Thymus (tissue), 11 donors: ENCODE measurements at regions not wholly inside any gene's neighbourhood (a gene's known extent, or its start where the extent isn't known, plus 50 kb on each side); places are given as distances from the start of the nearest gene placed in this dataset.
"Not testable (repeated sequence)": the region's sequence is repeated elsewhere in the genome, so short reads cannot be mapped to it uniquely, and the experiment has no call there.

ENCODE experiments used
- DNase-seq, 9 donors: peaks; one replicate each; pipeline ENCODE4 v3.0.0-alpha.2; 2013; ENCODE audit warnings: low spot score in 9 of 9, low read depth in 6 of 9, missing footprints in 1 of 9
- H3K27ac ChIP-seq, 2 donors: one replicate each; pipeline ENCODE4 v1.5.1; 2013; ENCODE audit warnings: control low read depth in 1 of 2, low read depth in 1 of 2, low read length in 1 of 2, mild to moderate bottlenecking in 1 of 2, moderate library complexity in 1 of 2
- H3K27me3 ChIP-seq, 2 donors: one replicate each; pipeline ENCODE4 v1.5.1; 2013; ENCODE audit warnings: low read length in 1 of 2; ENCODE audit not compliant: control insufficient read depth in 2 of 2, insufficient read depth in 1 of 2
- H3K36me3 ChIP-seq, 2 donors: one replicate each; pipeline ENCODE4 v1.5.1; 2013; ENCODE audit warnings: low read length in 1 of 2, mild to moderate bottlenecking in 1 of 2, moderate library complexity in 1 of 2; ENCODE audit not compliant: control insufficient read depth in 2 of 2, insufficient read depth in 2 of 2
- H3K4me1 ChIP-seq, 2 donors: one replicate each; pipeline ENCODE4 v1.5.1; 2013; ENCODE audit warnings: low read length in 2 of 2; ENCODE audit not compliant: control insufficient read depth in 2 of 2, insufficient read depth in 2 of 2
- H3K4me3 ChIP-seq, 2 donors: one replicate each; pipeline ENCODE4 v1.5.1; 2013; ENCODE audit warnings: low read length in 2 of 2, control low read depth in 1 of 2, mild to moderate bottlenecking in 1 of 2
- H3K9me3 ChIP-seq, 2 donors: one replicate each; pipeline ENCODE4 v1.5.1; 2013; ENCODE audit warnings: low read length in 1 of 2, mild to moderate bottlenecking in 1 of 2; ENCODE audit not compliant: control insufficient read depth in 2 of 2, insufficient read depth in 1 of 2
- WGBS: extraction: QIAGEN DNeasy Blood & Tissue Kit; methylation state at CpG from one replicate; pipeline ENCODE4 v1.1.7; 2013; 5-methylcytosine and 5-hydroxymethylcytosine counted together
- donor health status: healthy.

GRCh38 chr21:28174701-28175100 is 818.0 kb downstream of the LTN1 start:
- Histone ChIP-seq H3K36me3 (no peaks in the 10 kb centered on the region), H3K27ac (no peak overlapping the region), H3K27me3 (no peaks in the 10 kb centered on the region), H3K4me1 (no peaks in the 10 kb centered on the region), H3K4me3 (no peak overlapping the region), H3K9me3 (no peaks in the 10 kb centered on the region)
- no peak for DNase-seq

DNA sequence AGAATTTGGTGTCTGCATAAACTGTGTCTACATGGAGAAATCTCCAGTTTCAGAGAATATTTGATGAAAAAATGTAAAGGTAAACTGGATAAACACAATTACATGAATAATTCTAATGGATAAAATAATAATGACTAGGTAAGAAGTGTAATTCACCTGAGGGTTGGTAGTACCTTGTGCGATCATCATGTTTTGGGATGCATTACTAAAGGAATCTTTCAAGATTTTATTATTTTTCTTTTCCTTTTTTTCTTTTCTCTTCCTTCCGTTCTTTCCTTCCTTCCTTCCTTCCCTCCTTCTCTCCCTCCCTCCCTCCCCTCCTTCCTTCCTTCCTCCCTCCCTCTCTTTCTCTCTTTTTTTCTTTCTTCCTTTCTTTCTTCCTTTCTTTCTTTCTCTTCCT is 818.7 kb downstream of the LTN1 start:
- Histone ChIP-seq H3K4me1 (no peaks in the 10 kb centered on the region), H3K9me3 (no peaks in the 10 kb centered on the region), H3K27me3 (no peaks in the 10 kb centered on the region), H3K27ac (no peak overlapping the region), H3K36me3 (no peaks in the 10 kb centered on the region), H3K4me3 (no peak overlapping the region)
- DNase-seq, result no peak
- 84% methylated on average over 2 of the region's 2 CpGs for WGBS

GRCh38 chr21:28172376-28172775 is 820.3 kb downstream of the LTN1 start:
- Histone ChIP-seq H3K4me1 (no peaks in the 10 kb centered on the region), H3K4me3 (no peak overlapping the region), H3K36me3 (no peaks in the 10 kb centered on the region), H3K9me3 (no peaks in the 10 kb centered on the region), H3K27ac (no peak overlapping the region), H3K27me3 (no peaks in the 10 kb centered on the region)
- no peak for DNase-seq
- WGBS, result 97% methylated on average over 2 of the region's 2 CpGs

DNA sequence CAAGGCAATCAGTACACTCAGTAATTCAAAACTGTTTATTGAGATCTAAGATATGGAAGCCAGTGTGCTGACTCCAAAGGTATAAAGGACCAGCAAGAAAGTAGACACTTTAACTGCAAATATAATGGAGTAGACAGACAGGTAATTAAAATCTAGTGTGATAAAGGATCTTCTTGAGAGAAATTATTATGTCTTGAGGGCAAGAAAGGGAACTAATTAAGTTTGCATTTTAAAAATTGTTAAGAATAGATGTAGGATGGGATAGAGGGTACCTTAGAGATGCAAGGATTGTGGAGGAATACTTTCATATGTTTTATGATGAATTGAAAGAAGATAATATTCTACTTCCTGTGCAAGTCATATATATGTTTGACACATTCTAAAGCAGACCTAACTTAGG is 825.3 kb downstream of the LTN1 start:
- H3K27ac ChIP-seq, result no peak overlapping the region
- DNase-seq, result no peak
- H3K36me3 ChIP-seq, result no peaks in the 10 kb centered on the region

GRCh38 chr21:28164519-28164918 is 828.2 kb downstream of the LTN1 start:
- H3K36me3 ChIP-seq, H3K9me3 ChIP-seq, H3K4me1 ChIP-seq, H3K27me3 ChIP-seq, H3K4me3 ChIP-seq, DNase-seq, H3K27ac ChIP-seq: not testable (repeated sequence)
- WGBS, result 96% methylated on average over 9 of the region's 9 CpGs

More for the DNA sequence above, 825.3 kb downstream of the LTN1 start:
- Histone ChIP-seq H3K4me1 (no peaks in the 10 kb centered on the region), H3K27me3 (no peaks in the 10 kb centered on the region), H3K4me3 (no peak overlapping the region), H3K9me3 (no peaks in the 10 kb centered on the region)

DNA sequence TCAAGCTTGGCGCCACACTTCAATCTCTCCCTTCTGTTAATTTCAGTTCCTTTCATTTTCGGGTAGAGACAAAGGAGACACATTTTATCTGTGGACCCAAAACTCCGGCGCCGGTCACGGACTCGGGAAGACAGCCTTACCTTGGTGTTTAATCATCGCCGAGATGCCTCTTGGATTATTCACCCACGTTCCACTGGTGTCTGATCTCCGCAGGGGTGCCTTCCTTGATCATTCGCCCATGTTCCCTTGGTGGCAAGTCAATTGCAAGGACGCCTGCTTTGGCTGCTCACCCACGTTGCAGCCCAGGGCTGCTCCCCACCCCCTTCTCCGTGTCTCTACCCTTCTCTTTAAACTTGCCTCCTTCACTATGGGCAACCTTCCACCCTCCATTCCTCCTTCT is 830.6 kb downstream of the LTN1 start:
- H3K4me3 ChIP-seq, H3K4me1 ChIP-seq, DNase-seq, H3K9me3 ChIP-seq, H3K36me3 ChIP-seq, H3K27me3 ChIP-seq, H3K27ac ChIP-seq: not testable (repeated sequence)
- 94% methylated on average over 15 of the region's 15 CpGs for WGBS

GRCh38 chr21:28160378-28160777 is 832.3 kb downstream of the LTN1 start:
- Histone ChIP-seq H3K9me3 (no peaks in the 10 kb centered on the region), H3K4me1 (no peaks in the 10 kb centered on the region), H3K27me3 (no peaks in the 10 kb centered on the region), H3K27ac (no peak overlapping the region), H3K36me3 (no peaks in the 10 kb centered on the region), H3K4me3 (no peak overlapping the region)
- DNase-seq, result no peak
- 92% methylated on average over 3 of the region's 3 CpGs for WGBS

DNA sequence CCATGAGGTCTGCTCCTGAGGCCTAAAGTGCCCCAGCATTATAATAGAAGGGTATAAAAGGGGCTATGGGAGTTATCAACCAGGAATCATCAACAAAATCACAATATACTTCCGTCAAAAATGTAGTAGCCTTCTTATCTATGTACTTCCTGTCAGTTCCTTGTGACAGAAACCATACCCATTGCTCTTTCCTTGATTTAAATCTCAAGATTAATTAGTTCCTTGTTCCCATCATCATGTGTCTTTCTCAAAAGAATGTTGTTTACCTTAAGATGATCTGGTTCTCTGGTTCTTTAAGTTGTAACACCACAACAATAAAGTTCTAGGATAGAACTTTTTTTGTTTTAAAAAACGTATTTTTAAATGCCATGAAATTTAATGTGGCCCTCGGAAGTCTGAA is 833.3 kb downstream of the LTN1 start:
- WGBS, result 60% methylated on average over 3 of the region's 3 CpGs
- no peaks in the 10 kb centered on the region for H3K27me3 ChIP-seq
- H3K36me3 ChIP-seq, result no peaks in the 10 kb centered on the region
- H3K27ac ChIP-seq, result no peak overlapping the region
- no peaks in the 10 kb centered on the region for H3K4me1 ChIP-seq
- no peaks in the 10 kb centered on the region for H3K9me3 ChIP-seq
- DNase-seq, result no peak
- no peak overlapping the region for H3K4me3 ChIP-seq

- WGBS, result 91% methylated on average over 6 of the region's 6 CpGs
- H3K4me1 ChIP-seq, result no peaks in the 10 kb centered on the region
- no peaks in the 10 kb centered on the region for H3K9me3 ChIP-seq
- H3K27ac ChIP-seq, result no peak overlapping the region
- no peak overlapping the region for H3K4me3 ChIP-seq
- no peak for DNase-seq
- no peaks in the 10 kb centered on the region for H3K27me3 ChIP-seq
- no peaks in the 10 kb centered on the region for H3K36me3 ChIP-seq
Observed at GRCh38 chr21:28156590-28156989, 836.1 kb downstream of the LTN1 start.

- WGBS, result 65% methylated on average over 4 of the region's 4 CpGs
- no peak overlapping the region for H3K27ac ChIP-seq
- no peaks in the 10 kb centered on the region for H3K9me3 ChIP-seq
- no peak overlapping the region for H3K4me3 ChIP-seq
- no peaks in the 10 kb centered on the region for H3K27me3 ChIP-seq
- no peaks in the 10 kb centered on the region for H3K4me1 ChIP-seq
- H3K36me3 ChIP-seq, result no peaks in the 10 kb centered on the region
- DNase-seq, result no peak
Observed at GRCh38 chr21:28154121-28154520, 838.6 kb downstream of the LTN1 start.
